HCT116 (cell line): ENCODE measurements at regions not wholly inside any gene's neighbourhood (a gene's known extent, or its start where the extent isn't known, plus 50 kb on each side); places are given as distances from the start of the nearest gene placed in this dataset.

ENCODE experiments used
- ATAC-seq: fragments of 200-7000 bp; cut with Tn5 transposase; 2 replicates; pipeline ENCODE4 v1.9.1; 2020; ENCODE audit warnings: mild to moderate bottlenecking, moderate library complexity
- BruUV-seq: library from RNA; stranded (reverse); fragments of 400-500 nt; replicated peaks from 2 replicates; lab custom pipeline; 2021; lab: Mats Ljungman, UMichigan
- CTCF ChIA-PET: fragments of 300-600 bp; sonication (Branson Sonifier 250); formaldehyde crosslinking; loops from one replicate; lab custom pipeline; 2021; ENCODE audit warnings: antibody characterized with exemption; lab: Charles Lee
- POLR2A ChIA-PET: fragments of 300-600, 350-600 bp; sonication (Branson Sonifier 250); formaldehyde crosslinking; loops from one replicate; lab custom pipeline; 2021; ENCODE audit warnings: antibody characterized with exemption; lab: Charles Lee
- RAD21 ChIA-PET, 2 experiments: fragments of 300-600 bp; sonication (Branson Sonifier 250); formaldehyde crosslinking; loops; one replicate each; lab custom pipeline; 2023; ENCODE audit warnings: low total read pairs in 2 of 2; ENCODE audit not compliant: uncharacterized antibody in 2 of 2, unreplicated experiment in 2 of 2, low non-redundant PET in 1 of 2; lab: Charles Lee
- DNase-seq: peaks from one replicate; pipeline ENCODE4 v3.0.0-alpha.2; 2010; ENCODE audit warnings: low read depth, low spot score
- H2AFZ ChIP-seq: fragments of 200-600 bp; shearing (Covaris generic), sonication (generic); 2 replicates; pipeline ENCODE4 v1.6.1; 2017; ENCODE audit warnings: low read depth, mixed run types, mixed read lengths, antibody characterized with exemption, low read length; ENCODE audit not compliant: poor library complexity, severe bottlenecking
- H3K27ac ChIP-seq: 2 replicates; pipeline ENCODE4 v1.5.1; 2012; ENCODE audit warnings: low read depth, low read length
- H3K27me3 ChIP-seq: fragments of 200-600 bp; sonication (generic); 2 replicates; pipeline ENCODE4 v1.6.1; 2016; ENCODE audit warnings: mixed run types, low read length, mixed read lengths; ENCODE audit not compliant: insufficient read depth
- H3K36me3 ChIP-seq, 2 experiments: fragments of 200-500 bp in 1 of 2; fragments of 200-600 bp in 1 of 2; sonication (Bioruptor generic) in 1 of 2; sonication (generic) in 1 of 2; 2 replicates each; pipeline versions ENCODE4 v1.5.1 to v1.6.1; 2014 to 2016; ENCODE audit warnings: low read length in 2 of 2, inconsistent platforms in 1 of 2, mixed read lengths in 1 of 2, mixed run types in 1 of 2; ENCODE audit not compliant: insufficient read depth in 2 of 2, control insufficient read depth in 1 of 2
- H3K4me1 ChIP-seq, 2 experiments: fragments of 200-600 bp in 1 of 2; sonication (generic) in 1 of 2; 2 replicates each; pipeline versions ENCODE4 v1.5.1 to v1.6.1; 2012 to 2017; ENCODE audit warnings: low read length in 2 of 2, inconsistent platforms in 1 of 2, mild to moderate bottlenecking in 1 of 2, mixed read lengths in 1 of 2, mixed run types in 1 of 2, moderate library complexity in 1 of 2; ENCODE audit not compliant: insufficient read depth in 2 of 2, control insufficient read depth in 1 of 2
- H3K4me2 ChIP-seq: fragments of 200-600 bp; sonication (generic); 2 replicates; pipeline ENCODE4 v1.6.1; 2017; ENCODE audit warnings: mixed run types, low read length, mixed read lengths
- H3K4me3 ChIP-seq, 2 experiments: fragments of 200-600 bp in 1 of 2; sonication (generic) in 1 of 2; replicated peaks in 1 of 2; 2 replicates each; pipeline ENCODE4 v1.5.1; 2011 to 2016; ENCODE audit warnings: low read length in 2 of 2, control low read depth in 1 of 2, low read depth in 1 of 2, mild to moderate bottlenecking in 1 of 2, mixed read lengths in 1 of 2, mixed run types in 1 of 2
- H3K79me2 ChIP-seq: fragments of 200-600 bp; sonication (generic); 2 replicates; pipeline ENCODE4 v1.6.1; 2017; ENCODE audit warnings: mild to moderate bottlenecking, mixed run types, low read length, moderate library complexity, mixed read lengths; ENCODE audit not compliant: insufficient read depth
- H3K9ac ChIP-seq: fragments of 200-600 bp; sonication (generic); 2 replicates; pipeline ENCODE4 v1.6.1; 2016; ENCODE audit warnings: low read length, mixed read lengths
- H3K9me2 ChIP-seq: fragments of 200-600 bp; sonication (generic), shearing (Covaris generic); 2 replicates; pipeline ENCODE4 v1.6.1; 2017; ENCODE audit warnings: mixed run types, mild to moderate bottlenecking, moderate library complexity; ENCODE audit not compliant: insufficient read depth
- H3K9me3 ChIP-seq, 2 experiments: fragments of 200-500 bp in 1 of 2; fragments of 200-600 bp in 1 of 2; sonication (Bioruptor generic) in 1 of 2; sonication (generic) in 1 of 2; 2 replicates each; pipeline ENCODE4 v1.6.1; 2014 to 2017; ENCODE audit warnings: low read length in 2 of 2, mixed read lengths in 2 of 2, inconsistent platforms in 1 of 2, low read depth in 1 of 2, mild to moderate bottlenecking in 1 of 2, mixed run types in 1 of 2, moderate library complexity in 1 of 2; ENCODE audit not compliant: control insufficient read depth in 1 of 2, insufficient read depth in 1 of 2
- H4K20me1 ChIP-seq: fragments of 200-600 bp; sonication (generic), shearing (Covaris generic); 2 replicates; pipeline ENCODE4 v1.6.1; 2017; ENCODE audit warnings: mixed run types, mild to moderate bottlenecking, moderate library complexity; ENCODE audit not compliant: insufficient read depth
- CEBPB ChIP-seq: IDR thresholded peaks from 2 replicates; pipeline ENCODE4 v1.6.1; 2012; ENCODE audit warnings: low read depth
- ELF1 ChIP-seq: IDR thresholded peaks from 2 replicates; pipeline ENCODE4 v1.6.1; 2012; ENCODE audit warnings: low read depth, borderline replicate concordance
- EZH2phosphoT487 ChIP-seq: fragments of 200-600 bp; IDR thresholded peaks from 2 replicates; pipeline ENCODE4 v1.6.1; 2018; ENCODE audit warnings: antibody characterized with exemption, borderline replicate concordance
- FOSL1 ChIP-seq: IDR thresholded peaks from 2 replicates; pipeline ENCODE4 v1.6.1; 2012; ENCODE audit warnings: low read depth
- JUND ChIP-seq: IDR thresholded peaks from 2 replicates; pipeline ENCODE4 v1.6.1; 2012
- POLR2AphosphoS5 ChIP-seq: IDR thresholded peaks from 2 replicates; pipeline ENCODE4 v1.6.1; 2011; ENCODE audit warnings: mild to moderate bottlenecking, low read depth, low read length, moderate library complexity
- SIN3A ChIP-seq: IDR thresholded peaks from 2 replicates; pipeline ENCODE4 v1.6.1; 2012; ENCODE audit warnings: low read depth
- TCF7L2 ChIP-seq: IDR thresholded peaks from 2 replicates; pipeline ENCODE4 v1.7.0; 2011; ENCODE audit warnings: borderline replicate concordance, inconsistent platforms; ENCODE audit not compliant: insufficient read depth, insufficient read length; ENCODE audit errors: extremely low read depth
- ZFX ChIP-seq: fragments of 450-650 bp; IDR thresholded peaks from 2 replicates; pipeline ENCODE4 v1.6.1; 2017
- intact Hi-C: fragments of 100-400 bp; cut with micrococcal nuclease; formaldehyde crosslinking; loops from 2 replicates; pipeline ENCODE4 v1.10.0; 2022
- TF ChIP-seq, protein P1 (sequence below), 3 experiments: fragments of 200-600 bp in 1 of 3; sonication (generic) in 1 of 3; IDR thresholded peaks in 2 of 3; conservative IDR thresholded peaks in 1 of 3; 2 replicates each; pipeline ENCODE4 v1.5.1; 2012 to 2017; ENCODE audit warnings: low read depth in 2 of 3, low read length in 2 of 3, antibody characterized with exemption in 1 of 3, borderline replicate concordance in 1 of 3, control low read depth in 1 of 3, mild to moderate bottlenecking in 1 of 3, mixed read lengths in 1 of 3, mixed run types in 1 of 3, moderate library complexity in 1 of 3; ENCODE audit not compliant: insufficient read depth in 1 of 3
- TF ChIP-seq, protein P2 (sequence below): IDR thresholded peaks from 2 replicates; pipeline ENCODE4 v1.6.1; 2012; ENCODE audit warnings: low read depth

DNA sequence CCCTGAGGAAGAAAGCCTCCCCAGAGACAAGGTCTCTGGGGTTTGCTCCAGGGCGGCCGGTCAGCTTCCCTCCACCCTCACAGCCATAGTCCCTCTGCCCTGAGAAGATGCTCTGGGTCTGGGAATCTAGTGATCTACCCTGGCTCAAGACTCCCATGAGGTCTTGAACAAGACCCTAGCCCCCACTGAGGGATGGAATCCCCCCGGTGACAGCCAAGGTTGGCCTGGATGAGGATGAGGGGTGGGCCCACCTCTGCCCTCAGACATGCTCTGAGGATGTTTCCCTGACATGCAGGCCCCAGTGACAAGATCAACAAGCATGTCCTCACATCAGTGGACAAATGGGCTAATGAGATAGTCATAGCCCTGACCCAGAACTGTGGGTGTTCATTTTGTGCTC, 138.6 kb downstream of the C5orf15 start (continued):
- TF ChIP-seq EZH2phosphoT487 (no peak), CEBPB (no peak), ZFX (no peak)
- TF ChIP-seq, protein P1, sequence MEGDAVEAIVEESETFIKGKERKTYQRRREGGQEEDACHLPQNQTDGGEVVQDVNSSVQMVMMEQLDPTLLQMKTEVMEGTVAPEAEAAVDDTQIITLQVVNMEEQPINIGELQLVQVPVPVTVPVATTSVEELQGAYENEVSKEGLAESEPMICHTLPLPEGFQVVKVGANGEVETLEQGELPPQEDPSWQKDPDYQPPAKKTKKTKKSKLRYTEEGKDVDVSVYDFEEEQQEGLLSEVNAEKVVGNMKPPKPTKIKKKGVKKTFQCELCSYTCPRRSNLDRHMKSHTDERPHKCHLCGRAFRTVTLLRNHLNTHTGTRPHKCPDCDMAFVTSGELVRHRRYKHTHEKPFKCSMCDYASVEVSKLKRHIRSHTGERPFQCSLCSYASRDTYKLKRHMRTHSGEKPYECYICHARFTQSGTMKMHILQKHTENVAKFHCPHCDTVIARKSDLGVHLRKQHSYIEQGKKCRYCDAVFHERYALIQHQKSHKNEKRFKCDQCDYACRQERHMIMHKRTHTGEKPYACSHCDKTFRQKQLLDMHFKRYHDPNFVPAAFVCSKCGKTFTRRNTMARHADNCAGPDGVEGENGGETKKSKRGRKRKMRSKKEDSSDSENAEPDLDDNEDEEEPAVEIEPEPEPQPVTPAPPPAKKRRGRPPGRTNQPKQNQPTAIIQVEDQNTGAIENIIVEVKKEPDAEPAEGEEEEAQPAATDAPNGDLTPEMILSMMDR (IDR thresholded peaks at IDR 0.05 in 2 of 3, conservative IDR thresholded peaks at IDR 0.05 in 1 of 3; ENCODE audit: borderline replicate concordance in 1 of 3, insufficient read depth in 1 of 3, low read depth in 2 of 3, low read length in 2 of 3), result no peak

DNA sequence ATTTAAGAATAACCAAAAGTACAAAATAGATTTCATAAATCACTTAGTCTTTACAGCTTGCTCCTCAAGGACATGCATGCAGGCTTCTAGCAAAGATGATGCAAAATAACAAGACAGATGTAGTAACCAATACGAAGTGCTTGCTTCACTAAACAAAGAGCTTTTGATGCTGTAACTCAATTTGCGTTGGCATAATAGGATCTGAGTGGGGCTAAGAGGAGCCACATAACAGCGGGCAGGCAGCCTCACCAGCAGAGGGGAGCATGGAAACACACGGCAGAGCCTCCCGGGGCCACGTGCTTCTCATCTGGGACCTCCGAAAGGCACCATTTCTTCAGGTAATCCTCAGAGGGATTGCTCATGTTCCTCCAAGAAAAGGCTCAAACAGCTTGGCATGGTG, 139.7 kb downstream of the C5orf15 start:
- H3K9ac ChIP-seq, result no peak overlapping the region
- CTCF ChIA-PET, result no interaction called here
- no peak overlapping the region for H3K27ac ChIP-seq
- no peaks in the 10 kb centered on the region for H3K79me2 ChIP-seq
- RAD21 ChIA-PET, result no interaction called here
- H3K4me2 ChIP-seq, result no peak overlapping the region
- H3K27me3 ChIP-seq, result peaks cover 12% of the 10 kb centered on the region
- ATAC-seq (no peak), DNase-seq (no peak)
- H3K4me1 ChIP-seq, result no peaks in the 10 kb centered on the region
- no peak for TF ChIP-seq ELF1
- no peak for TF ChIP-seq POLR2AphosphoS5
- no peak for TF ChIP-seq FOSL1
- H3K9me2 ChIP-seq, result no peaks in the 10 kb centered on the region
- no peaks in the 10 kb centered on the region for H3K36me3 ChIP-seq
- no peak overlapping the region for H2AFZ ChIP-seq
- POLR2A ChIA-PET, result no interaction called here
- H3K4me3 ChIP-seq, result no peak overlapping the region
- H4K20me1 ChIP-seq, result no peaks in the 10 kb centered on the region
- intact Hi-C loops, result no loop called here
- no TSS peak for BruUV-seq
- no peaks in the 10 kb centered on the region for H3K9me3 ChIP-seq

DNA sequence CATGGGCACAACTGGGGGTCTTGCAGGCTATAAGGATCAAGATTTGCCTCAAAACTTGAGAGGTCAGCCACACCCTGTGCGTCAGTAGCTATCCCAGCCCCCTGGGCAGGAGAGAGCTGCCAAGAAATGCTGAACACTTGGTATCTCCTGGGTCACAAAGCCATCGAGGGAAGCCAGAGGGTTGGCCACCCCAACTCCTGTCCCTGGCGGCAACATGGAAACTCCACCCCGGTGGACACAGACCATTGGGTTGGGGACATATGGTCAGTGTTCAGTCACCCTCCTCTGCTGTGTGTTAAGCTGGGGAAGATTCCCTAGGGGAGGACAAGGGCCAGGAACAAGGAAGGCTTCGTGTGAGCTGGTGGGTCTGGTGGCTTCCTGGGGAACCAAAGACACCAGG, 140.6 kb downstream of the C5orf15 start:
- Histone ChIP-seq H2AFZ (no peak overlapping the region), H4K20me1 (no peaks in the 10 kb centered on the region), H3K9ac (no peak overlapping the region), H3K79me2 (no peaks in the 10 kb centered on the region), H3K9me2 (no peaks in the 10 kb centered on the region), H3K36me3 (no peaks in the 10 kb centered on the region), H3K9me3 (no peaks in the 10 kb centered on the region), H3K4me2 (no peak overlapping the region), H3K4me3 (no peak overlapping the region), H3K27me3 (peaks cover 11% of the 10 kb centered on the region; the same call in 1 of the 2 replicates), H3K27ac (no peak overlapping the region), H3K4me1 (no peaks in the 10 kb centered on the region)
- no TSS peak for BruUV-seq
- ATAC-seq (no peak), DNase-seq (no peak)
- RAD21 ChIA-PET, result no interaction called here
- POLR2A ChIA-PET, result no interaction called here
- intact Hi-C loops, result no loop called here
- CTCF ChIA-PET, result no interaction called here
- no peak for TF ChIP-seq TCF7L2
- TF ChIP-seq, protein P1 (IDR thresholded peaks at IDR 0.05 in 2 of 3, conservative IDR thresholded peaks at IDR 0.05 in 1 of 3; ENCODE audit: borderline replicate concordance in 1 of 3, insufficient read depth in 1 of 3, low read depth in 2 of 3, low read length in 2 of 3), result no peak
- TF ChIP-seq ELF1, result no peak
- TF ChIP-seq ZFX, result no peak
- TF ChIP-seq, protein P2, sequence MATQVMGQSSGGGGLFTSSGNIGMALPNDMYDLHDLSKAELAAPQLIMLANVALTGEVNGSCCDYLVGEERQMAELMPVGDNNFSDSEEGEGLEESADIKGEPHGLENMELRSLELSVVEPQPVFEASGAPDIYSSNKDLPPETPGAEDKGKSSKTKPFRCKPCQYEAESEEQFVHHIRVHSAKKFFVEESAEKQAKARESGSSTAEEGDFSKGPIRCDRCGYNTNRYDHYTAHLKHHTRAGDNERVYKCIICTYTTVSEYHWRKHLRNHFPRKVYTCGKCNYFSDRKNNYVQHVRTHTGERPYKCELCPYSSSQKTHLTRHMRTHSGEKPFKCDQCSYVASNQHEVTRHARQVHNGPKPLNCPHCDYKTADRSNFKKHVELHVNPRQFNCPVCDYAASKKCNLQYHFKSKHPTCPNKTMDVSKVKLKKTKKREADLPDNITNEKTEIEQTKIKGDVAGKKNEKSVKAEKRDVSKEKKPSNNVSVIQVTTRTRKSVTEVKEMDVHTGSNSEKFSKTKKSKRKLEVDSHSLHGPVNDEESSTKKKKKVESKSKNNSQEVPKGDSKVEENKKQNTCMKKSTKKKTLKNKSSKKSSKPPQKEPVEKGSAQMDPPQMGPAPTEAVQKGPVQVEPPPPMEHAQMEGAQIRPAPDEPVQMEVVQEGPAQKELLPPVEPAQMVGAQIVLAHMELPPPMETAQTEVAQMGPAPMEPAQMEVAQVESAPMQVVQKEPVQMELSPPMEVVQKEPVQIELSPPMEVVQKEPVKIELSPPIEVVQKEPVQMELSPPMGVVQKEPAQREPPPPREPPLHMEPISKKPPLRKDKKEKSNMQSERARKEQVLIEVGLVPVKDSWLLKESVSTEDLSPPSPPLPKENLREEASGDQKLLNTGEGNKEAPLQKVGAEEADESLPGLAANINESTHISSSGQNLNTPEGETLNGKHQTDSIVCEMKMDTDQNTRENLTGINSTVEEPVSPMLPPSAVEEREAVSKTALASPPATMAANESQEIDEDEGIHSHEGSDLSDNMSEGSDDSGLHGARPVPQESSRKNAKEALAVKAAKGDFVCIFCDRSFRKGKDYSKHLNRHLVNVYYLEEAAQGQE, result no peak
- no peak for TF ChIP-seq SIN3A
- no peak for TF ChIP-seq JUND
